HEK293T (cell line): ENCODE measurements at regions not wholly inside any gene's neighbourhood (a gene's known extent, or its start where the extent isn't known, plus 50 kb on each side); places are given as distances from the start of the nearest gene placed in this dataset.

Experiments used
- ARNT ChIP-seq: fragments of 450-650 bp; IDR thresholded peaks from 2 replicates; pipeline ENCODE4 v1.6.1; 2017; ENCODE audit warnings: mild to moderate bottlenecking
- BHLHE40 ChIP-seq: fragments of 450-650 bp; IDR thresholded peaks from 2 replicates; pipeline ENCODE4 v1.6.1; 2016; ENCODE audit warnings: mild to moderate bottlenecking, moderate library complexity, borderline replicate concordance
- CTBP1 ChIP-seq: fragments of 450-650 bp; IDR thresholded peaks from 2 replicates; pipeline ENCODE4 v1.6.1; 2016; ENCODE audit warnings: borderline replicate concordance
- ELF4 ChIP-seq: fragments of 450-650 bp; IDR thresholded peaks from 2 replicates; pipeline ENCODE4 v1.6.1; 2017; ENCODE audit warnings: antibody characterized with exemption
- FOXA1 ChIP-seq: fragments of 450-650 bp; IDR thresholded peaks from 2 replicates; pipeline ENCODE4 v1.6.1; 2016; ENCODE audit warnings: mild to moderate bottlenecking
- FOXK2 ChIP-seq: fragments of 450-650 bp; IDR thresholded peaks from 2 replicates; pipeline ENCODE4 v1.6.1; 2016; ENCODE audit warnings: mild to moderate bottlenecking
- L3MBTL2 ChIP-seq: fragments of 450-650 bp; conservative IDR thresholded peaks from 2 replicates; pipeline ENCODE4 v1.6.1; 2016; ENCODE audit warnings: mild to moderate bottlenecking
- LEF1 ChIP-seq: fragments of 450-650 bp; IDR thresholded peaks from 2 replicates; pipeline ENCODE4 v1.6.1; 2017; ENCODE audit warnings: mild to moderate bottlenecking, borderline replicate concordance
- PKNOX1 ChIP-seq: fragments of 450-650 bp; IDR thresholded peaks from 2 replicates; pipeline ENCODE4 v1.6.1; 2016
- SP1 ChIP-seq: fragments of 450-650 bp; IDR thresholded peaks from 2 replicates; pipeline ENCODE4 v1.6.1; 2017
- SUZ12 ChIP-seq: fragments of 450-650 bp; IDR thresholded peaks from 2 replicates; pipeline ENCODE4 v1.6.1; 2016; ENCODE audit warnings: mild to moderate bottlenecking
- TARDBP ChIP-seq: fragments of 450-650 bp; IDR thresholded peaks from 2 replicates; pipeline ENCODE4 v1.6.1; 2016

DNA sequence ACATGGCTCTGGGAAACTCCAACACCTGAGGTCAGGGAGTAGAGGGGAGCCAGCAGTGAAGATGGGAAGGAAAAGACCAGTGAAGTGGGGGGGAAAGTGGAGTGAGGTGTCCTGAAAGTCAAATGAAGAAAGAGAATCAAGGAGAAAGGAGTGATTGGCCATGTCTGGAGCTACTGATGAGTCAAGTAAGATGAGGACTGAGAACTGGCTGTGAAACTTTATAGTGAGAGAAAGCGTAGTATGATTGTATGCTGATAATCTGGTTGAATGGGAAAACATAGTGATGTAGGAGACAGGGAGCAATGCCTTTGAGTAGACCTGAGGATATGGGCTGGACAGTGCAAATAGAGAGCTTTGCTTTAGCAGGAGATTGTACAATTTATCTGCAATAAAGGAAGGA, 183.6 kb upstream of the GMDS start:
- TF ChIP-seq FOXA1: no peak
- TF ChIP-seq TARDBP: no peak
- no peak for TF ChIP-seq SP1
- no peak for TF ChIP-seq FOXK2
- TF ChIP-seq PKNOX1: no peak
- no peak for TF ChIP-seq BHLHE40
- no peak for TF ChIP-seq L3MBTL2
- TF ChIP-seq SUZ12: no peak
- TF ChIP-seq ELF4: no peak
- no peak for TF ChIP-seq ARNT
- no peak for TF ChIP-seq CTBP1
- no peak for TF ChIP-seq LEF1
